GM18507 (cell line): ENCODE measurements at regions not wholly inside any gene's neighbourhood (a gene's known extent, or its start where the extent isn't known, plus 50 kb on each side); places are given as distances from the start of the nearest gene placed in this dataset.
"Not testable (repeated sequence)": the region's sequence is repeated elsewhere in the genome, so short reads cannot be mapped to it uniquely, and the experiment has no call there.

Source experiments
- DNase-seq: peaks from one replicate; pipeline ENCODE4 v3.0.0; 2011; ENCODE audit warnings: low read depth; ENCODE audit not compliant: insufficient read length; ENCODE audit errors: extremely low spot score
- FAIRE-seq: peaks from 2 replicates; lab custom pipeline; 2011; peaks lifted over from hg19 to GRCh38; lab: Jason Lieb, UNC

- DNase-seq (no peak), FAIRE-seq (no peak)
Observed at GRCh38 chr1:79775402-79775801, 768.9 kb upstream of the ADGRL4 start.

GRCh38 chr1:79773385-79773784 lies 766.9 kb upstream of the ADGRL4 start:
- DNase-seq (no peak), FAIRE-seq (no peak)

- no peak for FAIRE-seq
- no peak for DNase-seq
Observed at GRCh38 chr1:79762461-79762860, 755.9 kb upstream of the ADGRL4 start.

- FAIRE-seq (no peak), DNase-seq (no peak)
Observed at GRCh38 chr1:79760531-79760930, 754.0 kb upstream of the ADGRL4 start.

- DNase-seq (no peak), FAIRE-seq (no peak)
Observed at GRCh38 chr1:79749607-79750006, 743.1 kb upstream of the ADGRL4 start.

GRCh38 chr1:79745929-79746328 lies 739.4 kb upstream of the ADGRL4 start:
- FAIRE-seq (no peak), DNase-seq (no peak)

- FAIRE-seq (no peak), DNase-seq (no peak)
Observed at GRCh38 chr1:79744746-79745145, 738.2 kb upstream of the ADGRL4 start.

GRCh38 chr1:79741720-79742421 lies 735.3 kb upstream of the ADGRL4 start:
- no peak for DNase-seq
- FAIRE-seq, result peak; percentile 84

- FAIRE-seq (no peak), DNase-seq (no peak)
Observed at GRCh38 chr1:79738101-79738500, 731.6 kb upstream of the ADGRL4 start.

- no peak for DNase-seq
- no peak for FAIRE-seq
Observed at GRCh38 chr1:79737193-79737592, 730.7 kb upstream of the ADGRL4 start.

GRCh38 chr1:79732950-79733349 lies 726.4 kb upstream of the ADGRL4 start:
- FAIRE-seq (no peak), DNase-seq (no peak)

- no peak for FAIRE-seq
Observed at GRCh38 chr1:79726911-79727310, 720.4 kb upstream of the ADGRL4 start.

GRCh38 chr1:79726321-79726720 lies 719.8 kb upstream of the ADGRL4 start:
- no peak for FAIRE-seq

More at GRCh38 chr1:79726911-79727310, 720.4 kb upstream of the ADGRL4 start:
- no peak for DNase-seq

GRCh38 chr1:79716447-79716846 lies 709.9 kb upstream of the ADGRL4 start:
- no peak for FAIRE-seq
- DNase-seq, result no peak

More at GRCh38 chr1:79726321-79726720, 719.8 kb upstream of the ADGRL4 start:
- DNase-seq, result no peak

- FAIRE-seq, result no peak
- no peak for DNase-seq
Observed at GRCh38 chr1:79714664-79715063, 708.1 kb upstream of the ADGRL4 start.

GRCh38 chr1:79711001-79711431 lies 704.5 kb upstream of the ADGRL4 start:
- FAIRE-seq, result peak; percentile 92
- DNase-seq, result no peak

- DNase-seq, result no peak
- FAIRE-seq, result peak; percentile 54
Observed at GRCh38 chr1:79708646-79709265, 702.2 kb upstream of the ADGRL4 start.

GRCh38 chr1:79705218-79705617 lies 698.7 kb upstream of the ADGRL4 start:
- DNase-seq, result no peak
- peak; percentile 58 for FAIRE-seq

GRCh38 chr1:79704067-79704466 lies 697.5 kb upstream of the ADGRL4 start:
- FAIRE-seq (no peak), DNase-seq (no peak)

- not testable (repeated sequence) for DNase-seq, FAIRE-seq
Observed at GRCh38 chr1:79702336-79702999, 695.9 kb upstream of the ADGRL4 start.

- no peak for DNase-seq
- FAIRE-seq, result peak; percentile 91
Observed at GRCh38 chr1:79695138-79695537, 688.6 kb upstream of the ADGRL4 start.
